Gastroesophageal sphincter (tissue), 3 donors: ENCODE measurements at regions not wholly inside any gene's neighbourhood (a gene's known extent, or its start where the extent isn't known, plus 50 kb on each side); places are given as distances from the start of the nearest gene placed in this dataset.

ENCODE experiments used
- POLR2A ChIP-seq, 2 donors: fragments of 450-650 bp; IDR thresholded peaks; one replicate each; pipeline ENCODE4 v1.6.1; 2017; ENCODE audit warnings: antibody characterized with exemption in 2 of 2, mild to moderate bottlenecking in 2 of 2, moderate library complexity in 1 of 2
- POLR2AphosphoS5 ChIP-seq: sonication (generic); formaldehyde crosslinking; IDR thresholded peaks from one replicate; pipeline ENCODE4 v1.6.1; 2017; ENCODE audit warnings: antibody characterized with exemption
- TF ChIP-seq, protein P1 (sequence below), 4 experiments: fragments of 200-600 bp in 2 of 4; fragments of 450-650 bp in 2 of 4; sonication (generic) in 1 of 4; IDR thresholded peaks; one replicate each; pipeline ENCODE4 v1.5.1; 2017 to 2019; ENCODE audit warnings: antibody characterized with exemption in 4 of 4, mild to moderate bottlenecking in 2 of 4, moderate library complexity in 2 of 4

DNA sequence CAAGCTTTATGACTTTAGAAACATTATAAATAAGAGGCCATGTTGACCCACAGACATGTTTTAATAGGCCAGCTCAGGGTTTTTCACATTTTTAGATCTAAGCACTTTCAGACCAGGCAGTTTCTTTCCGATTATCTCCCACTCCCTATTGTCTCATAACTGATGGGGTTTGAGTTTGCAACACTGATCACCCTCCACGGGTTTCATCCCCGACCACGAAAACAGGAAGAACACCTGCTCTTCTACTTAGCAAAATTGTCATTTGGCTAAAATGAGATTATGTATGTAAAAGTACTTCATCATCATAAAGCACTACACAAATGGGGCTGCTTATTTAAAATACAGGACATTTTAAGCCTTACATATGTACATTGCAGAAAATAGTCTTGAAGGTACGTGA is 407.9 kb downstream of the HNRNPD start:
- TF ChIP-seq, protein P1, sequence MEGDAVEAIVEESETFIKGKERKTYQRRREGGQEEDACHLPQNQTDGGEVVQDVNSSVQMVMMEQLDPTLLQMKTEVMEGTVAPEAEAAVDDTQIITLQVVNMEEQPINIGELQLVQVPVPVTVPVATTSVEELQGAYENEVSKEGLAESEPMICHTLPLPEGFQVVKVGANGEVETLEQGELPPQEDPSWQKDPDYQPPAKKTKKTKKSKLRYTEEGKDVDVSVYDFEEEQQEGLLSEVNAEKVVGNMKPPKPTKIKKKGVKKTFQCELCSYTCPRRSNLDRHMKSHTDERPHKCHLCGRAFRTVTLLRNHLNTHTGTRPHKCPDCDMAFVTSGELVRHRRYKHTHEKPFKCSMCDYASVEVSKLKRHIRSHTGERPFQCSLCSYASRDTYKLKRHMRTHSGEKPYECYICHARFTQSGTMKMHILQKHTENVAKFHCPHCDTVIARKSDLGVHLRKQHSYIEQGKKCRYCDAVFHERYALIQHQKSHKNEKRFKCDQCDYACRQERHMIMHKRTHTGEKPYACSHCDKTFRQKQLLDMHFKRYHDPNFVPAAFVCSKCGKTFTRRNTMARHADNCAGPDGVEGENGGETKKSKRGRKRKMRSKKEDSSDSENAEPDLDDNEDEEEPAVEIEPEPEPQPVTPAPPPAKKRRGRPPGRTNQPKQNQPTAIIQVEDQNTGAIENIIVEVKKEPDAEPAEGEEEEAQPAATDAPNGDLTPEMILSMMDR (IDR thresholded peaks at IDR 0.05): no peak
- TF ChIP-seq POLR2AphosphoS5 (no peak), POLR2A (IDR thresholded peaks at IDR 0.05) (no peak)
